ENCODE measurements at regions not wholly inside any gene's neighbourhood (a gene's known extent, or its start where the extent isn't known, plus 50 kb on each side); places are given as distances from the start of the nearest gene placed in this dataset.

GRCh38 chr13:50080203-50080910 lies 65.1 kb downstream of the KCNRG start:
- no peak for TF ChIP-seq POLR2AphosphoS5 (IDR thresholded peaks at IDR 0.05; ENCODE audit: low read depth, low read length)
- no peak for TF ChIP-seq POLR2A (IDR thresholded peaks at IDR 0.05; ENCODE audit: low read depth, low read length)
- TF ChIP-seq PAX5 (IDR thresholded peaks at IDR 0.05; ENCODE audit: insufficient read depth, low read length, severe bottlenecking), result no peak
- TF ChIP-seq POU2F2 (IDR thresholded peaks at IDR 0.05; ENCODE audit: low read depth, low read length), result no peak
- no peak for TF ChIP-seq TAF1 (IDR thresholded peaks at IDR 0.05; ENCODE audit: low read depth, low read length)
- DNase-seq (ENCODE audit: insufficient read length, low spot score) (no peak), FAIRE-seq (peak; percentile 20)

DNA sequence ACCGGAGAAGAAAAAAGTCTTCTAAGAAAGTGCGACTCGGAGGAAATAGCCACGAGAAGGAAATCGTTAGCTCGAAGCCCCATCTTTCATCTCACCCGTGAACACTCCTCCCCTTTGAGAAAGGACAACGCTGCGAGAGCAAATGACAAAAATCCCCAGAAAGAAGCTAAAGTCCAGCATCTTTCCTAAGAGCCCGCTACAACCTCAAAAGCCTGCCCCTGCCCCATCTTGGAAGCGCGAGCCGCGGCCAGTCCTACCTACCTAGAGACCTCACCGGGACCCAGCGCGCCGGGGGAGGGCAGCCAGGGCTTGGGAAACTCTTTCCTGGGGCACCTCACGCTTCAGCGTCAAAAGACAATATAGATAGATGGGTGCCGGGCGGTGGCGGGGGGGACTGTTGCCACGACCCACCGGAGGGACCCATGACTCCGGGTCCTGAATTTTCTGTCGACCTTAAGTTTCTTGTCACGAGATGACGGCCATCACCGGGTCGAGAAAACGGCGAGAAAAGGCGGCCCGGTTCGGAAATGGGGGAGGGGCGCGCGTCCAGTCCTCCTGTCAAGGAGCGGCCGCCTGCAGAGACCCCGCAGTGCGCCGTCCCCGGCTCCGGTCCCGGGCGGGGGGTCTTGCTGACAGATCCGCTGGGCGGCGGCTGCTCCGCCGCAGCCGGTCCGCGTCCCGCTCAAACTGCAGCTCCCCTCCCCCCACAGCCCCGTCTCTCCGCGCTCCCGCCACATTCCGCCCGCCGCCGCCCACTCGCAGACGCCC lies 65.9 kb downstream of the KCNRG start:
- peak; percentile 13 for DNase-seq (ENCODE audit: insufficient read length, low spot score)
- TF ChIP-seq TAF1 (IDR thresholded peaks at IDR 0.05; ENCODE audit: low read depth, low read length) (no peak), POLR2A (IDR thresholded peaks at IDR 0.05; ENCODE audit: low read depth, low read length) (no peak), POLR2AphosphoS5 (IDR thresholded peaks at IDR 0.05; ENCODE audit: low read depth, low read length) (no peak), PAX5 (IDR thresholded peaks at IDR 0.05; ENCODE audit: insufficient read depth, low read length, severe bottlenecking) (no peak), SPI1 (IDR thresholded peaks at IDR 0.05; ENCODE audit: low read depth, low read length) (no peak), POU2F2 (IDR thresholded peaks at IDR 0.05; ENCODE audit: low read depth, low read length) (no peak)
- no peak for FAIRE-seq

- peak; percentile 61 for DNase-seq (ENCODE audit: insufficient read length, low spot score)
- FAIRE-seq, result peak; percentile 100
- TF ChIP-seq POLR2AphosphoS5 (IDR thresholded peaks at IDR 0.05; ENCODE audit: low read depth, low read length), result 0 out of 2 replicates have a peak, but pooled peaks have one; percentile 46
- peak; percentile 71; the same call in 1 of the 2 replicates for TF ChIP-seq POLR2A (IDR thresholded peaks at IDR 0.05; ENCODE audit: low read depth, low read length)
- TF ChIP-seq POU2F2 (IDR thresholded peaks at IDR 0.05; ENCODE audit: low read depth, low read length), result peak; percentile 16; the same call in 1 of the 2 replicates
- no peak for TF ChIP-seq SPI1 (IDR thresholded peaks at IDR 0.05; ENCODE audit: low read depth, low read length)
- peak; percentile 42; the same call in 1 of the 2 replicates for TF ChIP-seq TAF1 (IDR thresholded peaks at IDR 0.05; ENCODE audit: low read depth, low read length)
- TF ChIP-seq PAX5 (IDR thresholded peaks at IDR 0.05; ENCODE audit: insufficient read depth, low read length, severe bottlenecking), result no peak
Observed at GRCh38 chr13:50081679-50082425, 66.6 kb downstream of the KCNRG start.

DNA sequence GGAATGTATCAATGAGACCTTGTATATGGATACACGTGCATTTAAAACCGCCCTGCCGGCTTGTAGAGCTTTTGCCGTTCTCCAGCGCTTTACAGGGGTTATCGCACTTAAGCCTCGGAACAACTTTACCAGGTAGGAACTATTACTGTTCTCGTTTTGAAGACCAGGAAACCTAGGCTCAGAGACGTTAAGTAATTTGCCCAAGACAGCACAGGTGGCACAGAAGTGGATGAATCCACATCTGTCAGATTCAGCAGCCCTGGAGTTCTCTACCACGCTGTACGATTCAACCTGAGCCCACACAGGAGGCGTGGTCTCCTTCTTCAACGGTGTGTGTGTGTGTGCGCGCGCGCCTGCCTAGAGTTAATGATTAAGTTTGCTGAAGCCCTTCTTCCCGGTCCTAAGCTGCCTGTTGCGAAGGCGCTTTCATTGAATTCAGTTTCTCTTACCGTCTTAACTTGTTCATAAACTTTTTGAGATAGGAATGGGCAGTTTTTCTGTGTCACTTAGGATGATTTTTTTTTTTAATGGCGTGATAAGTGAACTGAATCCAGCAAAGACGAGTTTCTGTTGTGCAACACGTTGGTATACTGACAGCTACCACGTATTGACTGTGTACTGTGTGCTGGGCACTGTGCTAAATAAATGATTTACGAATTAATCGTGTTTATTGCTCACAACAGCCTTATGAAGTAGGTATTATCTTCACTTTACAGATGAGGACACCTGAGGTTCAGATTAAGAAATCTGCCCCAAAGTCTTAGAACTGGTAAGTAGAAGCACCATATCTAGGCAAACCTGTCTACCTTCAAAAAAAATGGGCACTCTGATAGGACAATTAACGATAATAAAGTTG lies 67.4 kb downstream of the KCNRG start:
- TF ChIP-seq TAF1 (IDR thresholded peaks at IDR 0.05; ENCODE audit: low read depth, low read length) (no peak), POLR2A (IDR thresholded peaks at IDR 0.05; ENCODE audit: low read depth, low read length) (peak; percentile 33; the same call in 1 of the 2 replicates)
- FAIRE-seq (no peak), DNase-seq (ENCODE audit: insufficient read length, low spot score) (peak; percentile 30)

DNA sequence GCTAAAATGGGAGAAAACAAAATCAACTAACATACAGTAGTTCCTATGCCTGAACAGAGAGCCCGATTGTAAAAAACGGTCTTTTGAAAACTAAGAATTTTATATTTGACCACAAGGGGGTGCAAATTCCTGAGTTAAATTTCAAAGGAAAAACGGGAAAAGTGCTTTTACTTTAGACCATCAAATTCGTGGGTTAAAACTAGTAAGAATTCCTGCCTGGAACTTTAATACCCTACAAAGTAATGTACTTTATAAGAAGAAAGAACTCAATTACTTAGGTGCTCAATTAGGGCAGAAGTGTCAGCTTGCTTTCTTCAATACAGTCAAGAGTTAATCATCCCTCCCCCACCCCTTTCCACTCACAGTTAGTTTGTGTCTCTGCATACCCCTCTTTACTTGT lies 69.8 kb downstream of the KCNRG start:
- TF ChIP-seq SPI1 (IDR thresholded peaks at IDR 0.05; ENCODE audit: low read depth, low read length) (no peak), PAX5 (IDR thresholded peaks at IDR 0.05; ENCODE audit: insufficient read depth, low read length, severe bottlenecking) (no peak), POLR2AphosphoS5 (IDR thresholded peaks at IDR 0.05; ENCODE audit: low read depth, low read length) (no peak), TAF1 (IDR thresholded peaks at IDR 0.05; ENCODE audit: low read depth, low read length) (no peak), POU2F2 (IDR thresholded peaks at IDR 0.05; ENCODE audit: low read depth, low read length) (no peak), POLR2A (IDR thresholded peaks at IDR 0.05; ENCODE audit: low read depth, low read length) (no peak)
- no peak for FAIRE-seq
- no peak for DNase-seq (ENCODE audit: insufficient read length, low spot score)

DNA sequence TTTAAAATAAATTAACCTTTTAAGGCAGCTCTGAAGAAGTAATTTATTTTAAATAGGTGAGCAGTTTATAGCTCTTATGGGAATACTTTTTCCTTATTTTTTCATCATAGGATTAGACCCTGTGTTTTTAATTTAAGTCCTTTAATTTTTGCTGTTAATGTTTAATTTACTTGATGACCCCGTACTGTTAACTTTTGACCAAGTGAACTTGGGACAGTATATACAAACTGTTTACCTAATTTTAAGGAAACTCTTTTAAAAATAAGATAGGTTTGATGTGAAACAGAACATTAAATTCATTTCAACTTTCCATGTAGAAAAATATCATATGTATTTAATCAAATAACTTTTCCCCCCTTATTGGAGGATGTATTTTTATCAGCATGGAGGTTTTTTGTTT lies 74.4 kb downstream of the KCNRG start:
- no peak for TF ChIP-seq POLR2AphosphoS5 (IDR thresholded peaks at IDR 0.05; ENCODE audit: low read depth, low read length)
- no peak for TF ChIP-seq POU2F2 (IDR thresholded peaks at IDR 0.05; ENCODE audit: low read depth, low read length)
- TF ChIP-seq POLR2A (IDR thresholded peaks at IDR 0.05; ENCODE audit: low read depth, low read length), result no peak
- no peak for TF ChIP-seq SPI1 (IDR thresholded peaks at IDR 0.05; ENCODE audit: low read depth, low read length)
- FAIRE-seq (no peak), DNase-seq (ENCODE audit: insufficient read length, low spot score) (no peak)

GRCh38 chr13:50090211-50090610 lies 75.0 kb downstream of the KCNRG start:
- FAIRE-seq (no peak), DNase-seq (ENCODE audit: insufficient read length, low spot score) (no peak)
- TF ChIP-seq TAF1 (IDR thresholded peaks at IDR 0.05; ENCODE audit: low read depth, low read length) (no peak), POU2F2 (IDR thresholded peaks at IDR 0.05; ENCODE audit: low read depth, low read length) (no peak), POLR2AphosphoS5 (IDR thresholded peaks at IDR 0.05; ENCODE audit: low read depth, low read length) (no peak), PAX5 (IDR thresholded peaks at IDR 0.05; ENCODE audit: insufficient read depth, low read length, severe bottlenecking) (no peak), POLR2A (IDR thresholded peaks at IDR 0.05; ENCODE audit: low read depth, low read length) (no peak), SPI1 (IDR thresholded peaks at IDR 0.05; ENCODE audit: low read depth, low read length) (no peak)

DNA sequence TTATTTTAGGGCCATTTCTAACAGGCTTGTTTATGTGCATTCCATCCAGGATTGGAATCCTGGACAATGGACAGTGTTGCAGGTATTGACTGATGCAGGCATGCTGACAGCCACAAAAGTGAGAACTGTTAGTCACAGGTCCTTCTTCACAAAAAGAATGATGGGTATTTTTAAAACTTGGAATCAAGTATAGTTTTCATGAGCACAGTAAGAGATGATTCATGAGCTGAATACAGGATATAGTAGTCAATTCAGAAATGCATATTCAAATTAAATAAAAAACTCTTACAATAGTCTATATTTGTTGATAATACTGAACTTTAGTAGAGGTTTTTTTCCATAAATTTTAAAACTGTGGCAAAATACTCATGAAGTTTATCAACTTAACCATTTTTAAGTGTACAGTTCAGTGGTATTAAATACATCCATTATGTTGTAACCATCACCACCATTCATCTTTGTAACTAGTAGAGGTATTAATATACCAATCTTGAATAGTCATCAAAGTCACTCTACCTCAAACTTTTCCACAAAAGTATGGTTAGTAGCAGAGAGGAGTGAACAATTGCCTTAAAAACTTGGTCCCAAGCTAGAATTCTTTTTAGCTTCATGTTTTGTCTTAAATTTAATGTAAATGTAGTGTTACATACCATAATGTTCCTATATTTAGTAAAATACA lies 79.5 kb downstream of the KCNRG start:
- no peak for FAIRE-seq
- DNase-seq (ENCODE audit: insufficient read length, low spot score), result no peak
- no peak for TF ChIP-seq POU2F2 (IDR thresholded peaks at IDR 0.05; ENCODE audit: low read depth, low read length)
- TF ChIP-seq POLR2AphosphoS5 (IDR thresholded peaks at IDR 0.05; ENCODE audit: low read depth, low read length), result no peak
- TF ChIP-seq PAX5 (IDR thresholded peaks at IDR 0.05; ENCODE audit: insufficient read depth, low read length, severe bottlenecking), result no peak
- no peak for TF ChIP-seq POLR2A (IDR thresholded peaks at IDR 0.05; ENCODE audit: low read depth, low read length)
- TF ChIP-seq TAF1 (IDR thresholded peaks at IDR 0.05; ENCODE audit: low read depth, low read length), result no peak
- TF ChIP-seq SPI1 (IDR thresholded peaks at IDR 0.05; ENCODE audit: low read depth, low read length), result no peak

Data from GM12891 (cell line).